Peyer's patch (tissue), 4 donors: ENCODE measurements at regions not wholly inside any gene's neighbourhood (a gene's known extent, or its start where the extent isn't known, plus 50 kb on each side); places are given as distances from the start of the nearest gene placed in this dataset.

Source experiments
- POLR2A ChIP-seq, 2 donors: fragments of 450-650 bp; IDR thresholded peaks; one replicate each; pipeline ENCODE4 v1.5.1; 2017; ENCODE audit warnings: antibody characterized with exemption in 2 of 2, mild to moderate bottlenecking in 2 of 2, moderate library complexity in 2 of 2
- TF ChIP-seq, protein P1 (sequence below), 6 experiments: fragments of 450-650 bp in 4 of 6; fragments of 200-600 bp in 2 of 6; sonication (generic) in 1 of 6; IDR thresholded peaks; one replicate each; pipeline ENCODE4 v1.5.1; 2017 to 2019; ENCODE audit warnings: antibody characterized with exemption in 6 of 6, mild to moderate bottlenecking in 3 of 6, moderate library complexity in 1 of 6

DNA sequence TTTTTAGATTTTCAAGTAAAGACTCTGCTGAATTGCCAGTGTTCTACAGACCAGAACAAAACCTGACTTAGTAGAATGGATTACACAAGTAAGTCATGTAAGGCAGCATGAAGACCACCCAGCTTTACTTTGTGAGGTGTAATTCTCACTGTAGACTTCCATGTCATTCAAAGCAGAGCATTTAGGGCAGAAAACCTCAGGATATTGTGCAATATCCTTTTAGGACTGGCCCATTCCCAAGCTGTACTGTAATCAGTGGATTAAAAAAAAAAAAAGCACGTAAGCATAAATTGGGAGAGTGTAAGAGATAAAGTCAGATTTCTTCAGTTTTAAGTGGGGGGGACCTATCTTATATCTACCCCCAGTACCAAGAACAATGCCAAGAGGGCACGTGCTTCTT, 380.5 kb upstream of the PRMT6 start:
- TF ChIP-seq, protein P1, sequence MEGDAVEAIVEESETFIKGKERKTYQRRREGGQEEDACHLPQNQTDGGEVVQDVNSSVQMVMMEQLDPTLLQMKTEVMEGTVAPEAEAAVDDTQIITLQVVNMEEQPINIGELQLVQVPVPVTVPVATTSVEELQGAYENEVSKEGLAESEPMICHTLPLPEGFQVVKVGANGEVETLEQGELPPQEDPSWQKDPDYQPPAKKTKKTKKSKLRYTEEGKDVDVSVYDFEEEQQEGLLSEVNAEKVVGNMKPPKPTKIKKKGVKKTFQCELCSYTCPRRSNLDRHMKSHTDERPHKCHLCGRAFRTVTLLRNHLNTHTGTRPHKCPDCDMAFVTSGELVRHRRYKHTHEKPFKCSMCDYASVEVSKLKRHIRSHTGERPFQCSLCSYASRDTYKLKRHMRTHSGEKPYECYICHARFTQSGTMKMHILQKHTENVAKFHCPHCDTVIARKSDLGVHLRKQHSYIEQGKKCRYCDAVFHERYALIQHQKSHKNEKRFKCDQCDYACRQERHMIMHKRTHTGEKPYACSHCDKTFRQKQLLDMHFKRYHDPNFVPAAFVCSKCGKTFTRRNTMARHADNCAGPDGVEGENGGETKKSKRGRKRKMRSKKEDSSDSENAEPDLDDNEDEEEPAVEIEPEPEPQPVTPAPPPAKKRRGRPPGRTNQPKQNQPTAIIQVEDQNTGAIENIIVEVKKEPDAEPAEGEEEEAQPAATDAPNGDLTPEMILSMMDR (IDR thresholded peaks at IDR 0.05) = no peak
- no peak for TF ChIP-seq POLR2A (IDR thresholded peaks at IDR 0.05)
